HCT116 (cell line): ENCODE measurements at regions not wholly inside any gene's neighbourhood (a gene's known extent, or its start where the extent isn't known, plus 50 kb on each side); places are given as distances from the start of the nearest gene placed in this dataset.

Source experiments
- ATAC-seq: fragments of 200-7000 bp; cut with Tn5 transposase; 2 replicates; pipeline ENCODE4 v1.9.1; 2020; ENCODE audit warnings: mild to moderate bottlenecking, moderate library complexity
- BruUV-seq: library from RNA; stranded (reverse); fragments of 400-500 nt; replicated peaks from 2 replicates; lab custom pipeline; 2021; lab: Mats Ljungman, UMichigan
- CTCF ChIA-PET: fragments of 300-600 bp; sonication (Branson Sonifier 250); formaldehyde crosslinking; loops from one replicate; lab custom pipeline; 2021; ENCODE audit warnings: antibody characterized with exemption; lab: Charles Lee
- POLR2A ChIA-PET: fragments of 300-600, 350-600 bp; sonication (Branson Sonifier 250); formaldehyde crosslinking; loops from one replicate; lab custom pipeline; 2021; ENCODE audit warnings: antibody characterized with exemption; lab: Charles Lee
- RAD21 ChIA-PET, 2 experiments: fragments of 300-600 bp; sonication (Branson Sonifier 250); formaldehyde crosslinking; loops; one replicate each; lab custom pipeline; 2023; ENCODE audit warnings: low total read pairs in 2 of 2; ENCODE audit not compliant: uncharacterized antibody in 2 of 2, unreplicated experiment in 2 of 2, low non-redundant PET in 1 of 2; lab: Charles Lee
- DNase-seq: peaks from one replicate; pipeline ENCODE4 v3.0.0-alpha.2; 2010; ENCODE audit warnings: low read depth, low spot score
- H2AFZ ChIP-seq: fragments of 200-600 bp; shearing (Covaris generic), sonication (generic); 2 replicates; pipeline ENCODE4 v1.6.1; 2017; ENCODE audit warnings: low read depth, mixed run types, mixed read lengths, antibody characterized with exemption, low read length; ENCODE audit not compliant: poor library complexity, severe bottlenecking
- H3K27ac ChIP-seq: 2 replicates; pipeline ENCODE4 v1.5.1; 2012; ENCODE audit warnings: low read depth, low read length
- H3K27me3 ChIP-seq: fragments of 200-600 bp; sonication (generic); 2 replicates; pipeline ENCODE4 v1.6.1; 2016; ENCODE audit warnings: mixed run types, low read length, mixed read lengths; ENCODE audit not compliant: insufficient read depth
- H3K36me3 ChIP-seq, 2 experiments: fragments of 200-500 bp in 1 of 2; fragments of 200-600 bp in 1 of 2; sonication (Bioruptor generic) in 1 of 2; sonication (generic) in 1 of 2; 2 replicates each; pipeline versions ENCODE4 v1.5.1 to v1.6.1; 2014 to 2016; ENCODE audit warnings: low read length in 2 of 2, inconsistent platforms in 1 of 2, mixed read lengths in 1 of 2, mixed run types in 1 of 2; ENCODE audit not compliant: insufficient read depth in 2 of 2, control insufficient read depth in 1 of 2
- H3K4me1 ChIP-seq, 2 experiments: fragments of 200-600 bp in 1 of 2; sonication (generic) in 1 of 2; 2 replicates each; pipeline versions ENCODE4 v1.5.1 to v1.6.1; 2012 to 2017; ENCODE audit warnings: low read length in 2 of 2, inconsistent platforms in 1 of 2, mild to moderate bottlenecking in 1 of 2, mixed read lengths in 1 of 2, mixed run types in 1 of 2, moderate library complexity in 1 of 2; ENCODE audit not compliant: insufficient read depth in 2 of 2, control insufficient read depth in 1 of 2
- H3K4me2 ChIP-seq: fragments of 200-600 bp; sonication (generic); 2 replicates; pipeline ENCODE4 v1.6.1; 2017; ENCODE audit warnings: mixed run types, low read length, mixed read lengths
- H3K4me3 ChIP-seq, 2 experiments: fragments of 200-600 bp in 1 of 2; sonication (generic) in 1 of 2; replicated peaks in 1 of 2; 2 replicates each; pipeline ENCODE4 v1.5.1; 2011 to 2016; ENCODE audit warnings: low read length in 2 of 2, control low read depth in 1 of 2, low read depth in 1 of 2, mild to moderate bottlenecking in 1 of 2, mixed read lengths in 1 of 2, mixed run types in 1 of 2
- H3K79me2 ChIP-seq: fragments of 200-600 bp; sonication (generic); 2 replicates; pipeline ENCODE4 v1.6.1; 2017; ENCODE audit warnings: mild to moderate bottlenecking, mixed run types, low read length, moderate library complexity, mixed read lengths; ENCODE audit not compliant: insufficient read depth
- H3K9ac ChIP-seq: fragments of 200-600 bp; sonication (generic); 2 replicates; pipeline ENCODE4 v1.6.1; 2016; ENCODE audit warnings: low read length, mixed read lengths
- H3K9me2 ChIP-seq: fragments of 200-600 bp; sonication (generic), shearing (Covaris generic); 2 replicates; pipeline ENCODE4 v1.6.1; 2017; ENCODE audit warnings: mixed run types, mild to moderate bottlenecking, moderate library complexity; ENCODE audit not compliant: insufficient read depth
- H3K9me3 ChIP-seq, 2 experiments: fragments of 200-500 bp in 1 of 2; fragments of 200-600 bp in 1 of 2; sonication (Bioruptor generic) in 1 of 2; sonication (generic) in 1 of 2; 2 replicates each; pipeline ENCODE4 v1.6.1; 2014 to 2017; ENCODE audit warnings: low read length in 2 of 2, mixed read lengths in 2 of 2, inconsistent platforms in 1 of 2, low read depth in 1 of 2, mild to moderate bottlenecking in 1 of 2, mixed run types in 1 of 2, moderate library complexity in 1 of 2; ENCODE audit not compliant: control insufficient read depth in 1 of 2, insufficient read depth in 1 of 2
- H4K20me1 ChIP-seq: fragments of 200-600 bp; sonication (generic), shearing (Covaris generic); 2 replicates; pipeline ENCODE4 v1.6.1; 2017; ENCODE audit warnings: mixed run types, mild to moderate bottlenecking, moderate library complexity; ENCODE audit not compliant: insufficient read depth
- CBX3 ChIP-seq: IDR thresholded peaks from 2 replicates; pipeline ENCODE4 v1.6.1; 2012; ENCODE audit warnings: low read depth
- CEBPB ChIP-seq: IDR thresholded peaks from 2 replicates; pipeline ENCODE4 v1.6.1; 2012; ENCODE audit warnings: low read depth
- EGR1 ChIP-seq: IDR thresholded peaks from 2 replicates; pipeline ENCODE4 v1.6.1; 2012; ENCODE audit warnings: low read depth
- FOSL1 ChIP-seq: IDR thresholded peaks from 2 replicates; pipeline ENCODE4 v1.6.1; 2012; ENCODE audit warnings: low read depth
- POLR2AphosphoS5 ChIP-seq: IDR thresholded peaks from 2 replicates; pipeline ENCODE4 v1.6.1; 2011; ENCODE audit warnings: mild to moderate bottlenecking, low read depth, low read length, moderate library complexity
- SP1 ChIP-seq: IDR thresholded peaks from 2 replicates; pipeline ENCODE4 v1.6.1; 2012; ENCODE audit warnings: low read depth
- TCF7L2 ChIP-seq: IDR thresholded peaks from 2 replicates; pipeline ENCODE4 v1.7.0; 2011; ENCODE audit warnings: borderline replicate concordance, inconsistent platforms; ENCODE audit not compliant: insufficient read depth, insufficient read length; ENCODE audit errors: extremely low read depth
- intact Hi-C: fragments of 100-400 bp; cut with micrococcal nuclease; formaldehyde crosslinking; loops from 2 replicates; pipeline ENCODE4 v1.10.0; 2022
- TF ChIP-seq, protein P1 (sequence below): IDR thresholded peaks from 2 replicates; pipeline ENCODE4 v1.6.1; 2012; ENCODE audit warnings: low read depth
- TF ChIP-seq, protein P2 (sequence below): IDR thresholded peaks from 2 replicates; pipeline ENCODE4 v1.6.1; 2012
- TF ChIP-seq, protein P3 (sequence below), 3 experiments: fragments of 200-600 bp in 1 of 3; sonication (generic) in 1 of 3; IDR thresholded peaks in 2 of 3; conservative IDR thresholded peaks in 1 of 3; 2 replicates each; pipeline ENCODE4 v1.5.1; 2012 to 2017; ENCODE audit warnings: low read depth in 2 of 3, low read length in 2 of 3, antibody characterized with exemption in 1 of 3, borderline replicate concordance in 1 of 3, control low read depth in 1 of 3, mild to moderate bottlenecking in 1 of 3, mixed read lengths in 1 of 3, mixed run types in 1 of 3, moderate library complexity in 1 of 3; ENCODE audit not compliant: insufficient read depth in 1 of 3

DNA sequence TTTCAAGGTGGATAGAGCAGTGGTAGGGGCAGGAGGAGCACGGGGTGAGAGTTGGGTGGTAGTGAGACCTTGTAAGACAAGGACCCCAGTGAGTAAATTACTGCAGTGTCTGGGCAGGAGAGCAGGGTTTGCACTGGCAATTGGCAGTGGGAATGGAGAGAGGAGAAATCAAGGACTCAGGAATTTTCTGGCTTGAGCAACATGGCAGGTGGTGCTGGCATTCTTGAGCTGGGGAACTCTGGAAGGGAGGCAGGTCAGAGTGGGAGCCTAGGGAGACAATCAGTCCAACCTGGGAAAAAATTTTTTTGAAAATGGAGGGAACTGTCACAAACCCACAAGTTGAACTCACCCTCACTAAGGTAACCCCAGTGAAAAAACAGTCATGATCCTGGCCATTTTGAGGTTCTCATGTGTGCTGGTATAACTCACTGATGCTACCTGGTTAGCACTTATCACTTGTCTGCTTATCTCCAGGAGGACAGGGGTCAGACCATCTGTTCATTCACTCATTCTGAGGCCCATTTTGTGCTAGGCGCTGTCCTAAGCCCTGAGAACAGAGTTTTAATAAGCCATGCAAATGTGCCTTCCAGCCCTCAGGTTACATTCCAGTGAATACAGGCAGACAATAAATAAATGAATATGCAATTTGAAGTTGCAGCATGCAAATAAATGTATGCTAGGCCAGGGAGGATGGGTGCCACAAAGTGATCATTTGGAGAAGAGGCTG lies 92.2 kb upstream of the SEC11C start:
- CTCF ChIA-PET = no interaction called here
- Histone ChIP-seq H3K79me2 (no peaks in the 10 kb centered on the region), H3K4me3 (no peak overlapping the region), H3K9me3 (no peaks in the 10 kb centered on the region), H3K4me2 (no peak overlapping the region), H3K9me2 (no peaks in the 10 kb centered on the region), H3K36me3 (no peaks in the 10 kb centered on the region), H2AFZ (no peak overlapping the region), H3K27ac (no peak overlapping the region), H3K27me3 (peaks cover 25% of the 10 kb centered on the region), H3K4me1 (no peaks in the 10 kb centered on the region), H3K9ac (no peak overlapping the region), H4K20me1 (no peaks in the 10 kb centered on the region)
- RAD21 ChIA-PET = no interaction called here
- intact Hi-C loops = no loop called here
- DNase-seq (no peak), ATAC-seq (no peak)
- no TSS peak for BruUV-seq
- POLR2A ChIA-PET = no interaction called here
- TF ChIP-seq, protein P1, sequence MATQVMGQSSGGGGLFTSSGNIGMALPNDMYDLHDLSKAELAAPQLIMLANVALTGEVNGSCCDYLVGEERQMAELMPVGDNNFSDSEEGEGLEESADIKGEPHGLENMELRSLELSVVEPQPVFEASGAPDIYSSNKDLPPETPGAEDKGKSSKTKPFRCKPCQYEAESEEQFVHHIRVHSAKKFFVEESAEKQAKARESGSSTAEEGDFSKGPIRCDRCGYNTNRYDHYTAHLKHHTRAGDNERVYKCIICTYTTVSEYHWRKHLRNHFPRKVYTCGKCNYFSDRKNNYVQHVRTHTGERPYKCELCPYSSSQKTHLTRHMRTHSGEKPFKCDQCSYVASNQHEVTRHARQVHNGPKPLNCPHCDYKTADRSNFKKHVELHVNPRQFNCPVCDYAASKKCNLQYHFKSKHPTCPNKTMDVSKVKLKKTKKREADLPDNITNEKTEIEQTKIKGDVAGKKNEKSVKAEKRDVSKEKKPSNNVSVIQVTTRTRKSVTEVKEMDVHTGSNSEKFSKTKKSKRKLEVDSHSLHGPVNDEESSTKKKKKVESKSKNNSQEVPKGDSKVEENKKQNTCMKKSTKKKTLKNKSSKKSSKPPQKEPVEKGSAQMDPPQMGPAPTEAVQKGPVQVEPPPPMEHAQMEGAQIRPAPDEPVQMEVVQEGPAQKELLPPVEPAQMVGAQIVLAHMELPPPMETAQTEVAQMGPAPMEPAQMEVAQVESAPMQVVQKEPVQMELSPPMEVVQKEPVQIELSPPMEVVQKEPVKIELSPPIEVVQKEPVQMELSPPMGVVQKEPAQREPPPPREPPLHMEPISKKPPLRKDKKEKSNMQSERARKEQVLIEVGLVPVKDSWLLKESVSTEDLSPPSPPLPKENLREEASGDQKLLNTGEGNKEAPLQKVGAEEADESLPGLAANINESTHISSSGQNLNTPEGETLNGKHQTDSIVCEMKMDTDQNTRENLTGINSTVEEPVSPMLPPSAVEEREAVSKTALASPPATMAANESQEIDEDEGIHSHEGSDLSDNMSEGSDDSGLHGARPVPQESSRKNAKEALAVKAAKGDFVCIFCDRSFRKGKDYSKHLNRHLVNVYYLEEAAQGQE = no peak
- TF ChIP-seq EGR1 (no peak), CBX3 (no peak), POLR2AphosphoS5 (no peak), SP1 (no peak)
- TF ChIP-seq, protein P2, sequence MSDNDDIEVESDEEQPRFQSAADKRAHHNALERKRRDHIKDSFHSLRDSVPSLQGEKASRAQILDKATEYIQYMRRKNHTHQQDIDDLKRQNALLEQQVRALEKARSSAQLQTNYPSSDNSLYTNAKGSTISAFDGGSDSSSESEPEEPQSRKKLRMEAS = no peak

DNA sequence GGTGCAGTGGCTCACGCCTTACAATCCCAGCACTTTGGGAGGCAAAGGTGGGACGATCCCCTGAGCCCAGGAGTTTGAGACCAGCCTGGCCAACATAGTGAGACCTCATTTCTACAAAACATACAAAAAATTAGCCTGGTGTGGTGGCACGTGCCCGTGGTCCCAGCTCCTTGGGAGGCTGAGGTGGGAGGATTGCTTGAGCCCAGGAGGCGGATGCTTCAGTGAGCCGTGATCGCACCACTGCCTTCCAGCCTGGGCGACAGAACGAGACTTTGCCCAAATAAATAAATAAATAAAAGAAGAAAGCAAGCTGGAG lies 91.7 kb upstream of the SEC11C start:
- Histone ChIP-seq H3K27me3 (peaks cover 29% of the 10 kb centered on the region), H3K4me3 (no peak overlapping the region), H3K4me1 (no peaks in the 10 kb centered on the region), H4K20me1 (no peaks in the 10 kb centered on the region), H3K79me2 (no peaks in the 10 kb centered on the region), H2AFZ (no peak overlapping the region), H3K27ac (no peak overlapping the region), H3K9me3 (no peaks in the 10 kb centered on the region), H3K9me2 (no peaks in the 10 kb centered on the region), H3K36me3 (no peaks in the 10 kb centered on the region), H3K9ac (no peak overlapping the region), H3K4me2 (no peak overlapping the region)
- RAD21 ChIA-PET = no interaction called here
- ATAC-seq (no peak), DNase-seq (no peak)
- no TSS peak for BruUV-seq
- intact Hi-C loops = no loop called here
- POLR2A ChIA-PET = no interaction called here
- CTCF ChIA-PET = no interaction called here
- TF ChIP-seq, protein P3, sequence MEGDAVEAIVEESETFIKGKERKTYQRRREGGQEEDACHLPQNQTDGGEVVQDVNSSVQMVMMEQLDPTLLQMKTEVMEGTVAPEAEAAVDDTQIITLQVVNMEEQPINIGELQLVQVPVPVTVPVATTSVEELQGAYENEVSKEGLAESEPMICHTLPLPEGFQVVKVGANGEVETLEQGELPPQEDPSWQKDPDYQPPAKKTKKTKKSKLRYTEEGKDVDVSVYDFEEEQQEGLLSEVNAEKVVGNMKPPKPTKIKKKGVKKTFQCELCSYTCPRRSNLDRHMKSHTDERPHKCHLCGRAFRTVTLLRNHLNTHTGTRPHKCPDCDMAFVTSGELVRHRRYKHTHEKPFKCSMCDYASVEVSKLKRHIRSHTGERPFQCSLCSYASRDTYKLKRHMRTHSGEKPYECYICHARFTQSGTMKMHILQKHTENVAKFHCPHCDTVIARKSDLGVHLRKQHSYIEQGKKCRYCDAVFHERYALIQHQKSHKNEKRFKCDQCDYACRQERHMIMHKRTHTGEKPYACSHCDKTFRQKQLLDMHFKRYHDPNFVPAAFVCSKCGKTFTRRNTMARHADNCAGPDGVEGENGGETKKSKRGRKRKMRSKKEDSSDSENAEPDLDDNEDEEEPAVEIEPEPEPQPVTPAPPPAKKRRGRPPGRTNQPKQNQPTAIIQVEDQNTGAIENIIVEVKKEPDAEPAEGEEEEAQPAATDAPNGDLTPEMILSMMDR (IDR thresholded peaks at IDR 0.05 in 2 of 3, conservative IDR thresholded peaks at IDR 0.05 in 1 of 3; ENCODE audit: borderline replicate concordance in 1 of 3, insufficient read depth in 1 of 3, low read depth in 2 of 3, low read length in 2 of 3) = no peak
- TF ChIP-seq FOSL1 (no peak), CEBPB (no peak), TCF7L2 (no peak), EGR1 (no peak)
- TF ChIP-seq, protein P1 = no peak
